HCT116 (cell line): ENCODE measurements at regions not wholly inside any gene's neighbourhood (a gene's known extent, or its start where the extent isn't known, plus 50 kb on each side); places are given as distances from the start of the nearest gene placed in this dataset.

ENCODE experiments used
- ATAC-seq: fragments of 200-7000 bp; cut with Tn5 transposase; 2 replicates; pipeline ENCODE4 v1.9.1; 2020; ENCODE audit warnings: mild to moderate bottlenecking, moderate library complexity
- BruUV-seq: library from RNA; stranded (reverse); fragments of 400-500 nt; replicated peaks from 2 replicates; lab custom pipeline; 2021; lab: Mats Ljungman, UMichigan
- CTCF ChIA-PET: fragments of 300-600 bp; sonication (Branson Sonifier 250); formaldehyde crosslinking; loops from one replicate; lab custom pipeline; 2021; ENCODE audit warnings: antibody characterized with exemption; lab: Charles Lee
- POLR2A ChIA-PET: fragments of 300-600, 350-600 bp; sonication (Branson Sonifier 250); formaldehyde crosslinking; loops from one replicate; lab custom pipeline; 2021; ENCODE audit warnings: antibody characterized with exemption; lab: Charles Lee
- RAD21 ChIA-PET, 2 experiments: fragments of 300-600 bp; sonication (Branson Sonifier 250); formaldehyde crosslinking; loops; one replicate each; lab custom pipeline; 2023; ENCODE audit warnings: low total read pairs in 2 of 2; ENCODE audit not compliant: uncharacterized antibody in 2 of 2, unreplicated experiment in 2 of 2, low non-redundant PET in 1 of 2; lab: Charles Lee
- DNase-seq: peaks from one replicate; pipeline ENCODE4 v3.0.0-alpha.2; 2010; ENCODE audit warnings: low read depth, low spot score
- H2AFZ ChIP-seq: fragments of 200-600 bp; shearing (Covaris generic), sonication (generic); 2 replicates; pipeline ENCODE4 v1.6.1; 2017; ENCODE audit warnings: low read depth, mixed run types, mixed read lengths, antibody characterized with exemption, low read length; ENCODE audit not compliant: poor library complexity, severe bottlenecking
- H3K27ac ChIP-seq: 2 replicates; pipeline ENCODE4 v1.5.1; 2012; ENCODE audit warnings: low read depth, low read length
- H3K27me3 ChIP-seq: fragments of 200-600 bp; sonication (generic); 2 replicates; pipeline ENCODE4 v1.6.1; 2016; ENCODE audit warnings: mixed run types, low read length, mixed read lengths; ENCODE audit not compliant: insufficient read depth
- H3K36me3 ChIP-seq, 2 experiments: fragments of 200-500 bp in 1 of 2; fragments of 200-600 bp in 1 of 2; sonication (Bioruptor generic) in 1 of 2; sonication (generic) in 1 of 2; 2 replicates each; pipeline versions ENCODE4 v1.5.1 to v1.6.1; 2014 to 2016; ENCODE audit warnings: low read length in 2 of 2, inconsistent platforms in 1 of 2, mixed read lengths in 1 of 2, mixed run types in 1 of 2; ENCODE audit not compliant: insufficient read depth in 2 of 2, control insufficient read depth in 1 of 2
- H3K4me1 ChIP-seq, 2 experiments: fragments of 200-600 bp in 1 of 2; sonication (generic) in 1 of 2; 2 replicates each; pipeline versions ENCODE4 v1.5.1 to v1.6.1; 2012 to 2017; ENCODE audit warnings: low read length in 2 of 2, inconsistent platforms in 1 of 2, mild to moderate bottlenecking in 1 of 2, mixed read lengths in 1 of 2, mixed run types in 1 of 2, moderate library complexity in 1 of 2; ENCODE audit not compliant: insufficient read depth in 2 of 2, control insufficient read depth in 1 of 2
- H3K4me2 ChIP-seq: fragments of 200-600 bp; sonication (generic); 2 replicates; pipeline ENCODE4 v1.6.1; 2017; ENCODE audit warnings: mixed run types, low read length, mixed read lengths
- H3K4me3 ChIP-seq, 2 experiments: fragments of 200-600 bp in 1 of 2; sonication (generic) in 1 of 2; replicated peaks in 1 of 2; 2 replicates each; pipeline ENCODE4 v1.5.1; 2011 to 2016; ENCODE audit warnings: low read length in 2 of 2, control low read depth in 1 of 2, low read depth in 1 of 2, mild to moderate bottlenecking in 1 of 2, mixed read lengths in 1 of 2, mixed run types in 1 of 2
- H3K79me2 ChIP-seq: fragments of 200-600 bp; sonication (generic); 2 replicates; pipeline ENCODE4 v1.6.1; 2017; ENCODE audit warnings: mild to moderate bottlenecking, mixed run types, low read length, moderate library complexity, mixed read lengths; ENCODE audit not compliant: insufficient read depth
- H3K9ac ChIP-seq: fragments of 200-600 bp; sonication (generic); 2 replicates; pipeline ENCODE4 v1.6.1; 2016; ENCODE audit warnings: low read length, mixed read lengths
- H3K9me2 ChIP-seq: fragments of 200-600 bp; sonication (generic), shearing (Covaris generic); 2 replicates; pipeline ENCODE4 v1.6.1; 2017; ENCODE audit warnings: mixed run types, mild to moderate bottlenecking, moderate library complexity; ENCODE audit not compliant: insufficient read depth
- H3K9me3 ChIP-seq, 2 experiments: fragments of 200-500 bp in 1 of 2; fragments of 200-600 bp in 1 of 2; sonication (Bioruptor generic) in 1 of 2; sonication (generic) in 1 of 2; 2 replicates each; pipeline ENCODE4 v1.6.1; 2014 to 2017; ENCODE audit warnings: low read length in 2 of 2, mixed read lengths in 2 of 2, inconsistent platforms in 1 of 2, low read depth in 1 of 2, mild to moderate bottlenecking in 1 of 2, mixed run types in 1 of 2, moderate library complexity in 1 of 2; ENCODE audit not compliant: control insufficient read depth in 1 of 2, insufficient read depth in 1 of 2
- H4K20me1 ChIP-seq: fragments of 200-600 bp; sonication (generic), shearing (Covaris generic); 2 replicates; pipeline ENCODE4 v1.6.1; 2017; ENCODE audit warnings: mixed run types, mild to moderate bottlenecking, moderate library complexity; ENCODE audit not compliant: insufficient read depth
- CEBPB ChIP-seq: IDR thresholded peaks from 2 replicates; pipeline ENCODE4 v1.6.1; 2012; ENCODE audit warnings: low read depth
- EGR1 ChIP-seq: IDR thresholded peaks from 2 replicates; pipeline ENCODE4 v1.6.1; 2012; ENCODE audit warnings: low read depth
- EZH2 ChIP-seq: fragments of 200-600 bp; sonication (generic); IDR thresholded peaks from 2 replicates; pipeline ENCODE4 v1.6.1; 2017; ENCODE audit warnings: antibody characterized with exemption, mixed run types
- EZH2phosphoT487 ChIP-seq: fragments of 200-600 bp; IDR thresholded peaks from 2 replicates; pipeline ENCODE4 v1.6.1; 2018; ENCODE audit warnings: antibody characterized with exemption, borderline replicate concordance
- JUND ChIP-seq: IDR thresholded peaks from 2 replicates; pipeline ENCODE4 v1.6.1; 2012
- POLR2AphosphoS5 ChIP-seq: IDR thresholded peaks from 2 replicates; pipeline ENCODE4 v1.6.1; 2011; ENCODE audit warnings: mild to moderate bottlenecking, low read depth, low read length, moderate library complexity
- RAD21 ChIP-seq: IDR thresholded peaks from 2 replicates; pipeline ENCODE4 v1.6.1; 2012; ENCODE audit warnings: low read depth, mild to moderate bottlenecking
- SP1 ChIP-seq: IDR thresholded peaks from 2 replicates; pipeline ENCODE4 v1.6.1; 2012; ENCODE audit warnings: low read depth
- SRF ChIP-seq: IDR thresholded peaks from 2 replicates; pipeline ENCODE4 v1.6.1; 2012; ENCODE audit warnings: low read depth
- YY1 ChIP-seq: IDR thresholded peaks from 2 replicates; pipeline ENCODE4 v1.6.1; 2011; ENCODE audit warnings: low read length, low read depth, moderate library complexity, mild to moderate bottlenecking; ENCODE audit not compliant: insufficient replicate concordance; ENCODE audit errors: extremely low read depth
- ZNF274 ChIP-seq: fragments of 200-500 bp; sonication (Bioruptor generic); IDR thresholded peaks from 2 replicates; pipeline ENCODE4 v1.6.1; 2014; ENCODE audit warnings: mild to moderate bottlenecking, low read depth, low read length, inconsistent platforms
- intact Hi-C: fragments of 100-400 bp; cut with micrococcal nuclease; formaldehyde crosslinking; loops from 2 replicates; pipeline ENCODE4 v1.10.0; 2022
- TF ChIP-seq, protein P1 (sequence below): IDR thresholded peaks from 2 replicates; pipeline ENCODE4 v1.6.1; 2012; ENCODE audit warnings: low read depth
- TF ChIP-seq, protein P2 (sequence below): IDR thresholded peaks from 2 replicates; pipeline ENCODE4 v1.6.1; 2012
- TF ChIP-seq, protein P3 (sequence below): IDR thresholded peaks from 2 replicates; pipeline ENCODE4 v1.6.1; 2012

DNA sequence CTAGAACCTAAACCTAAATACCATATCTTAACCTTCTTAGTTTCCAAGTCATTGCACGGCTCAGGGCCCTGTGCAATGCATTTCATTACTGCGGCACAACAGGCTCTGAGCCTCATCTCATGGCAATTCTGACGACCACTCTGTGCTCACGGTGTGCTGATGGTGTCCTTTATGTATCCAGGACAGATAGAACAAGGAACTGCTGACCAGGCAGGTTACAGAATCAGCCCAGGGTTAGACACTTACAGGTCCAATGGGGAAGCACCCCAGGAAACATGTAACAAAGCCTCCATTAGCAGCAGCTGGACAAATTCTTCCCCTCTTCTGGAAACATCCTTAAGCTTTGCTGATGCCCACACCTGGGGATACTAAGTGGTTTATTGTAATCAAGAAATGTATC is 91.9 kb upstream of the NSMCE3 start (continued):
- TF ChIP-seq, protein P1, sequence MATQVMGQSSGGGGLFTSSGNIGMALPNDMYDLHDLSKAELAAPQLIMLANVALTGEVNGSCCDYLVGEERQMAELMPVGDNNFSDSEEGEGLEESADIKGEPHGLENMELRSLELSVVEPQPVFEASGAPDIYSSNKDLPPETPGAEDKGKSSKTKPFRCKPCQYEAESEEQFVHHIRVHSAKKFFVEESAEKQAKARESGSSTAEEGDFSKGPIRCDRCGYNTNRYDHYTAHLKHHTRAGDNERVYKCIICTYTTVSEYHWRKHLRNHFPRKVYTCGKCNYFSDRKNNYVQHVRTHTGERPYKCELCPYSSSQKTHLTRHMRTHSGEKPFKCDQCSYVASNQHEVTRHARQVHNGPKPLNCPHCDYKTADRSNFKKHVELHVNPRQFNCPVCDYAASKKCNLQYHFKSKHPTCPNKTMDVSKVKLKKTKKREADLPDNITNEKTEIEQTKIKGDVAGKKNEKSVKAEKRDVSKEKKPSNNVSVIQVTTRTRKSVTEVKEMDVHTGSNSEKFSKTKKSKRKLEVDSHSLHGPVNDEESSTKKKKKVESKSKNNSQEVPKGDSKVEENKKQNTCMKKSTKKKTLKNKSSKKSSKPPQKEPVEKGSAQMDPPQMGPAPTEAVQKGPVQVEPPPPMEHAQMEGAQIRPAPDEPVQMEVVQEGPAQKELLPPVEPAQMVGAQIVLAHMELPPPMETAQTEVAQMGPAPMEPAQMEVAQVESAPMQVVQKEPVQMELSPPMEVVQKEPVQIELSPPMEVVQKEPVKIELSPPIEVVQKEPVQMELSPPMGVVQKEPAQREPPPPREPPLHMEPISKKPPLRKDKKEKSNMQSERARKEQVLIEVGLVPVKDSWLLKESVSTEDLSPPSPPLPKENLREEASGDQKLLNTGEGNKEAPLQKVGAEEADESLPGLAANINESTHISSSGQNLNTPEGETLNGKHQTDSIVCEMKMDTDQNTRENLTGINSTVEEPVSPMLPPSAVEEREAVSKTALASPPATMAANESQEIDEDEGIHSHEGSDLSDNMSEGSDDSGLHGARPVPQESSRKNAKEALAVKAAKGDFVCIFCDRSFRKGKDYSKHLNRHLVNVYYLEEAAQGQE, result no peak
- no peak for TF ChIP-seq POLR2AphosphoS5
- TF ChIP-seq EZH2phosphoT487, result no peak
- TF ChIP-seq RAD21, result no peak
- no peak for TF ChIP-seq SP1
- TF ChIP-seq SRF, result no peak
- TF ChIP-seq EGR1, result no peak
- TF ChIP-seq EZH2, result no peak
- TF ChIP-seq, protein P2, sequence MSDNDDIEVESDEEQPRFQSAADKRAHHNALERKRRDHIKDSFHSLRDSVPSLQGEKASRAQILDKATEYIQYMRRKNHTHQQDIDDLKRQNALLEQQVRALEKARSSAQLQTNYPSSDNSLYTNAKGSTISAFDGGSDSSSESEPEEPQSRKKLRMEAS, result no peak
- no peak for TF ChIP-seq JUND
- no peak for TF ChIP-seq YY1

DNA sequence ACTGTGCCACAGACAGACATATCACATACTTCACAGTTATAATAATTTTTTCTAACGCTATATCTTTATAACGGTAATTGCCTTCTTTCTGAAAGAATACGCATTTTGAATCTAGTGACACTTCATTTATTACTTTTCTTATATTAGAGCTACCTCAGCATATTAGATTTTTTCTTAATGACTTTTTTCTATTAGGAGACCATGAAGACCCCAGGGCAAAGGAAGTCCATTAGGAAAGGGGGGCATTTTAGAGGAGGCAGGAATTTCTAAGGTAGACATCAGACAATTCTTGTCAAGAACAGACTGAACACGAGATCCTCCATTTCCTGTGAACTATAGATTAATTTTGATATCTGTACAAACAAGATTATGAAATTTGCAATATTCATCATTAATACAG is 90.5 kb upstream of the NSMCE3 start:
- Histone ChIP-seq H4K20me1 (no peaks in the 10 kb centered on the region), H2AFZ (no peak overlapping the region), H3K9me3 (no peaks in the 10 kb centered on the region), H3K27ac (no peak overlapping the region), H3K4me1 (no peaks in the 10 kb centered on the region), H3K9me2 (no peaks in the 10 kb centered on the region), H3K4me3 (no peak overlapping the region), H3K9ac (no peak overlapping the region), H3K4me2 (no peak overlapping the region), H3K79me2 (no peaks in the 10 kb centered on the region), H3K27me3 (peaks cover 53% of the 10 kb centered on the region), H3K36me3 (no peaks in the 10 kb centered on the region)
- no TSS peak for BruUV-seq
- ChIA-PET POLR2A (no interaction called here), RAD21 (no interaction called here), CTCF (no interaction called here)
- ATAC-seq (no peak), DNase-seq (no peak)
- TF ChIP-seq CEBPB (no peak), RAD21 (no peak), SRF (no peak), ZNF274 (no peak)
- TF ChIP-seq, protein P3, sequence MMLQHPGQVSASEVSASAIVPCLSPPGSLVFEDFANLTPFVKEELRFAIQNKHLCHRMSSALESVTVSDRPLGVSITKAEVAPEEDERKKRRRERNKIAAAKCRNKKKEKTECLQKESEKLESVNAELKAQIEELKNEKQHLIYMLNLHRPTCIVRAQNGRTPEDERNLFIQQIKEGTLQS, result no peak
- intact Hi-C loops, result no loop called here
